Right atrium auricular region (tissue), 2 donors: ENCODE measurements at regions not wholly inside any gene's neighbourhood (a gene's known extent, or its start where the extent isn't known, plus 50 kb on each side); places are given as distances from the start of the nearest gene placed in this dataset.

Experiments used
- DNase-seq: peaks from one replicate; pipeline ENCODE4 v3.0.0-alpha.2; 2019; ENCODE audit warnings: low spot score
- H3K27ac ChIP-seq, 2 donors: fragments of 200-600 bp; sonication (generic); 1 replicate in 1 of 2; 2 replicates in 1 of 2; pipeline ENCODE4 v1.5.1; 2016 to 2019
- H3K27me3 ChIP-seq, 2 donors: fragments of 200-600 bp; sonication (generic); one replicate each; pipeline versions ENCODE4 v1.5.1 to v1.6.0; 2017 to 2019
- H3K36me3 ChIP-seq: fragments of 200-600 bp; sonication (generic); one replicate; pipeline ENCODE4 v1.5.1; 2016
- H3K4me1 ChIP-seq, 2 donors: fragments of 200-600 bp; sonication (generic); one replicate each; pipeline versions ENCODE4 v1.5.1 to v1.6.0; 2017 to 2019
- H3K4me3 ChIP-seq, 2 donors: fragments of 200-600 bp; sonication (generic); 1 replicate in 1 of 2; 2 replicates in 1 of 2; pipeline ENCODE4 v1.5.1; 2017 to 2019; ENCODE audit warnings: mild to moderate bottlenecking in 1 of 2, moderate library complexity in 1 of 2
- H3K9me3 ChIP-seq, 2 donors: fragments of 200-600 bp; sonication (generic); one replicate each; pipeline ENCODE4 v1.5.1; 2019
- CTCF ChIP-seq, 2 donors: fragments of 200-600 bp; sonication (generic); IDR thresholded peaks; one replicate each; pipeline ENCODE4 v1.5.1; 2019; ENCODE audit warnings: antibody characterized with exemption in 2 of 2

GRCh38 chr18:38847326-38847725, 1281.7 kb upstream of the CELF4 start:
- no peak for TF ChIP-seq CTCF (IDR thresholded peaks at IDR 0.05)

GRCh38 chr18:38843291-38843690, 1277.7 kb upstream of the CELF4 start:
- H3K27ac ChIP-seq: no peak overlapping the region
- DNase-seq: no peak
- H3K36me3 ChIP-seq: no peaks in the 10 kb centered on the region
- H3K4me1 ChIP-seq: no peaks in the 10 kb centered on the region
- no peak for TF ChIP-seq CTCF (IDR thresholded peaks at IDR 0.05)
- H3K27me3 ChIP-seq: no peaks in the 10 kb centered on the region
- no peaks in the 10 kb centered on the region for H3K9me3 ChIP-seq
- H3K4me3 ChIP-seq: no peak overlapping the region

More at GRCh38 chr18:38847326-38847725, 1281.7 kb upstream of the CELF4 start:
- Histone ChIP-seq H3K4me3 (no peak overlapping the region), H3K27me3 (no peaks in the 10 kb centered on the region), H3K36me3 (no peaks in the 10 kb centered on the region), H3K4me1 (no peaks in the 10 kb centered on the region), H3K27ac (no peak overlapping the region), H3K9me3 (no peaks in the 10 kb centered on the region)
- no peak for DNase-seq

DNA sequence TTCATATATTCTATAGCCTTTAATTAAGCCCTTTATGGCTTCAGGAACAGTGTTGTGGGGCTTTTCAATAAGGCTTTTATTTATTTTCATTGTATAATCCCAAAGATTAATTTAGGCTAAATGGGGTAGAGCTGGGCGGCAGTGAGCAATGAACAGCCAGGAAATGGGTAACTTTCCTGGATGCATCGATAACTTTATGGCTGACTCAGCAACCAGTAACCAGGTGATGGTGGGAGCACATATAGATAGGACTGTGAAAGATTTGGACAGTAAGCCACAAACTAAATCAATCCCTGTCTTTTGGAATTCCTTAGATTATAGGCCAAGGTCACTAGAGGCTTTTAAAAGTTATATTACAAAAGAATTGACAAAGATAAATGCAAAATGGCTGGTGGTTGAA, 1260.6 kb upstream of the CELF4 start:
- no peak overlapping the region for H3K27ac ChIP-seq
- DNase-seq: no peak
- no peaks in the 10 kb centered on the region for H3K27me3 ChIP-seq
- H3K9me3 ChIP-seq: no peaks in the 10 kb centered on the region
- H3K36me3 ChIP-seq: no peaks in the 10 kb centered on the region
- TF ChIP-seq CTCF (IDR thresholded peaks at IDR 0.05): no peak
- no peak overlapping the region for H3K4me3 ChIP-seq
- H3K4me1 ChIP-seq: no peaks in the 10 kb centered on the region

DNA sequence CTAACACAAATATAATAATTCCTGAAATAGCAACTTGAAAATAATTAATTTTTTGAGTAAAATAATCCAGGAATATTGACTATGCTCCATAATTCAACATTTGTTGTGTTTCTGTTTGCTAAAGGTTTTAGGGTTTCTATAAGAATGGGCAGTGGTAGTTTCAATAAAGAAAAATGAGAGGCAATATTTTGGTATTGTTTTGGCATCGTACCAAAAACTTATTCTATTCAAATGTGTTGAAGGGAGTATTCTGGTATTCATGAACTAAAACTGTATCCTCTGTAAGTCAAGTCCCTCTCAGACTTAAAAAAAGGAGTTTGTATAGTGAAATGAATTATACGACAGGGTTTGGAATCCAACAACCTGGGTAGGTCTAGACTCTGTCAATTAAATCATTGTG, 1245.6 kb upstream of the CELF4 start:
- no peak for DNase-seq
- Histone ChIP-seq H3K27me3 (no peaks in the 10 kb centered on the region), H3K4me1 (no peaks in the 10 kb centered on the region), H3K4me3 (no peak overlapping the region), H3K27ac (no peak overlapping the region), H3K9me3 (no peaks in the 10 kb centered on the region), H3K36me3 (no peaks in the 10 kb centered on the region)
- TF ChIP-seq CTCF (IDR thresholded peaks at IDR 0.05): no peak

GRCh38 chr18:38810789-38811188, 1245.2 kb upstream of the CELF4 start:
- Histone ChIP-seq H3K36me3 (no peaks in the 10 kb centered on the region), H3K27me3 (no peaks in the 10 kb centered on the region), H3K4me3 (no peak overlapping the region), H3K9me3 (no peaks in the 10 kb centered on the region), H3K4me1 (no peaks in the 10 kb centered on the region), H3K27ac (no peak overlapping the region)
- no peak for DNase-seq
- TF ChIP-seq CTCF (IDR thresholded peaks at IDR 0.05): no peak

- Histone ChIP-seq H3K4me3 (no peak overlapping the region), H3K9me3 (no peaks in the 10 kb centered on the region), H3K4me1 (no peaks in the 10 kb centered on the region), H3K27ac (no peak overlapping the region), H3K36me3 (no peaks in the 10 kb centered on the region), H3K27me3 (no peaks in the 10 kb centered on the region)
- no peak for DNase-seq
- no peak for TF ChIP-seq CTCF (IDR thresholded peaks at IDR 0.05)
These were observed 1242.3 kb upstream of the CELF4 start for GRCh38 chr18:38807915-38808314.
